ENCODE measurements at regions not wholly inside any gene's neighbourhood (a gene's known extent, or its start where the extent isn't known, plus 50 kb on each side); places are given as distances from the start of the nearest gene placed in this dataset.

GRCh38 chr10:20627087-20627486 is 270.0 kb downstream of the NEBL start:
- H3K14ac ChIP-seq (replicated peaks; ENCODE audit: low read depth, low read length), result no peak overlapping the region
- no peak overlapping the region for H3K4me3 ChIP-seq (ENCODE audit: insufficient read depth, low read depth, low read length)
- H4K91ac ChIP-seq (ENCODE audit: insufficient read depth, low read depth, low read length), result no peak overlapping the region
- H3K4me1 ChIP-seq (ENCODE audit: control insufficient read depth, insufficient read depth, low read length), result no peaks in the 10 kb centered on the region
- no peak overlapping the region for H2AK9ac ChIP-seq (replicated peaks; ENCODE audit: low read depth, low read length, poor library complexity)
- no peak for TF ChIP-seq CHD1 (IDR thresholded peaks at IDR 0.05; ENCODE audit: low read depth, low read length)
- TF ChIP-seq SMC3 (IDR thresholded peaks at IDR 0.05; ENCODE audit: low read depth, low read length), result no peak
- TF ChIP-seq MAZ (IDR thresholded peaks at IDR 0.05; ENCODE audit: borderline replicate concordance, low read depth, low read length), result no peak
- no peak for TF ChIP-seq RFX5 (IDR thresholded peaks at IDR 0.05; ENCODE audit: low read depth, low read length)
- no peak for TF ChIP-seq MAFK (IDR thresholded peaks at IDR 0.05; ENCODE audit: low read depth, low read length)
- no peak for TF ChIP-seq BHLHE40 (IDR thresholded peaks at IDR 0.05; ENCODE audit: low read depth, low read length)
- TF ChIP-seq RCOR1 (IDR thresholded peaks at IDR 0.05; ENCODE audit: insufficient replicate concordance, low read length), result no peak
- no peak for TF ChIP-seq MXI1 (IDR thresholded peaks at IDR 0.05; ENCODE audit: borderline replicate concordance, low read depth, low read length)
- TF ChIP-seq RAD21 (IDR thresholded peaks at IDR 0.05; ENCODE audit: low read length), result no peak
- no peak for TF ChIP-seq POLR2A (IDR thresholded peaks at IDR 0.05; ENCODE audit: low read depth, low read length)
- TF ChIP-seq FOS (IDR thresholded peaks at IDR 0.05; ENCODE audit: low read depth, low read length), result no peak
- TF ChIP-seq CEBPB (IDR thresholded peaks at IDR 0.05; ENCODE audit: low read depth, low read length), result no peak
- TF ChIP-seq NFE2L2 (IDR thresholded peaks at IDR 0.05; ENCODE audit: low read depth, low read length), result no peak
- H3K9ac ChIP-seq (ENCODE audit: low read depth, low read length), result no peak overlapping the region
- no peaks in the 10 kb centered on the region for H4K20me1 ChIP-seq (ENCODE audit: insufficient read depth, low read length)
- H3K9me1 ChIP-seq (ENCODE audit: insufficient read depth, low read length), result no peaks in the 10 kb centered on the region
- no peak overlapping the region for H3K27ac ChIP-seq (ENCODE audit: insufficient read depth, low read length)
- 80% methylated on average over 1 of the region's 1 CpG; no CpG with 5 or more reads in 1 of the 2 experiments for WGBS, 2 experiments (ENCODE audit: extremely low coverage in 2 of 2, insufficient read length in 1 of 2)
- ATAC-seq (ENCODE audit: low read depth) (no peak), DNase-seq (no peak)
- no peak overlapping the region for H2BK5ac ChIP-seq (ENCODE audit: low read depth, low read length, poor library complexity, severe bottlenecking)
- no peak overlapping the region for H3K23ac ChIP-seq (ENCODE audit: low read depth, low read length)
- H3K27me3 ChIP-seq (ENCODE audit: control insufficient read depth, insufficient read depth, low read length), result no peaks in the 10 kb centered on the region
- ChIA-PET POLR2A (ENCODE audit: unreplicated experiment) (no interaction called here), CTCF (no interaction called here)
- no peak overlapping the region for H4K8ac ChIP-seq (ENCODE audit: low read depth in 2 of 2, low read length in 2 of 2)
- H3K36me3 ChIP-seq (ENCODE audit: control insufficient read depth, insufficient read depth, low read length), result no peaks in the 10 kb centered on the region
- intact Hi-C loops (cut with micrococcal nuclease) (no loop called here), in situ Hi-C loops (cut with MboI; ENCODE audit: low sequenced_read_pairs) (no loop called here), dilution Hi-C loops (cut with HindIII; ENCODE audit: low sequenced_read_pairs, unreplicated experiment) (no loop called here)
- no peak overlapping the region for H2BK20ac ChIP-seq (ENCODE audit: low read depth, low read length)
- no TSS peak for BruUV-seq (replicated peaks)
- no peak overlapping the region for H3K18ac ChIP-seq (ENCODE audit: low read depth, low read length)
- H4K5ac ChIP-seq (ENCODE audit: low read depth, low read length), result no peak overlapping the region
- no peaks in the 10 kb centered on the region for H3K79me1 ChIP-seq (ENCODE audit: low read depth in 1 of 2, low read length in 2 of 2)
- H2BK120ac ChIP-seq (ENCODE audit: low read depth, low read length), result no peak overlapping the region
- no peak overlapping the region for H3K56ac ChIP-seq (ENCODE audit: extremely low read depth, insufficient read depth, low read length)
- no peak overlapping the region for H3K4ac ChIP-seq (ENCODE audit: low read depth, low read length)
- H2AK5ac ChIP-seq (ENCODE audit: low read depth, low read length), result no peak overlapping the region
- no peaks in the 10 kb centered on the region; the same call in 1 of the 2 replicates for H3K9me3 ChIP-seq (ENCODE audit: control insufficient read depth, insufficient read depth, low read length)
- no peak overlapping the region for H2AFZ ChIP-seq (replicated peaks; ENCODE audit: low read length, poor library complexity)
- H3K4me2 ChIP-seq (ENCODE audit: low read depth, low read length), result no peak overlapping the region
- H2BK15ac ChIP-seq (ENCODE audit: low read depth, low read length), result no peak overlapping the region

Data from IMR-90 (cell line).